ENCODE measurements at regions not wholly inside any gene's neighbourhood (a gene's known extent, or its start where the extent isn't known, plus 50 kb on each side); places are given as distances from the start of the nearest gene placed in this dataset.

DNA sequence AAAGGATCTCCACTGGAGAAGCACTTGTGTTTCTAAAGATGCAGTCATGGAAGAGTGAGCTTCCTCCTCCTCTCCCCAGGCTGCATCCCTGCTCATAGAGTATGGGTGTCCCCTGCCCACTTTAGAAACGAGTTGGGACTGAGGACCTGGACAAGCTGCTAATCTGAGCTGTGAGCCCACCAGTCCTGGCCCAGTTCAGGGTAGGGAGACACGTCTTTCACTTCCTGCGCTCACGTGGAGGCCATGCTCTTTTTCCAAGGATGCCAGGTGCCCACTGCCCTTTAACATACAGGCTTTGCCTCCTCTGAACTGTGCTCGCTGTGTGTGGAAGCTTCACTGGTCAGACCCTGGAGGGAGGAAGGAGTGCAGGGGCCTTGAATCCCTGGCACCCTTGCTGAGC lies 316.3 kb downstream of the UACA start:
- intact Hi-C loops (cut with DNase I; ENCODE audit: low total_unique reads) = loop anchor here (10.0 kb wide), 1 partner anchor 312 kb away; no protein-coding TSS in a partner anchor
- TF ChIP-seq, protein P1, sequence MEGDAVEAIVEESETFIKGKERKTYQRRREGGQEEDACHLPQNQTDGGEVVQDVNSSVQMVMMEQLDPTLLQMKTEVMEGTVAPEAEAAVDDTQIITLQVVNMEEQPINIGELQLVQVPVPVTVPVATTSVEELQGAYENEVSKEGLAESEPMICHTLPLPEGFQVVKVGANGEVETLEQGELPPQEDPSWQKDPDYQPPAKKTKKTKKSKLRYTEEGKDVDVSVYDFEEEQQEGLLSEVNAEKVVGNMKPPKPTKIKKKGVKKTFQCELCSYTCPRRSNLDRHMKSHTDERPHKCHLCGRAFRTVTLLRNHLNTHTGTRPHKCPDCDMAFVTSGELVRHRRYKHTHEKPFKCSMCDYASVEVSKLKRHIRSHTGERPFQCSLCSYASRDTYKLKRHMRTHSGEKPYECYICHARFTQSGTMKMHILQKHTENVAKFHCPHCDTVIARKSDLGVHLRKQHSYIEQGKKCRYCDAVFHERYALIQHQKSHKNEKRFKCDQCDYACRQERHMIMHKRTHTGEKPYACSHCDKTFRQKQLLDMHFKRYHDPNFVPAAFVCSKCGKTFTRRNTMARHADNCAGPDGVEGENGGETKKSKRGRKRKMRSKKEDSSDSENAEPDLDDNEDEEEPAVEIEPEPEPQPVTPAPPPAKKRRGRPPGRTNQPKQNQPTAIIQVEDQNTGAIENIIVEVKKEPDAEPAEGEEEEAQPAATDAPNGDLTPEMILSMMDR (IDR thresholded peaks at IDR 0.05) = no peak
- TF ChIP-seq POLR2A (IDR thresholded peaks at IDR 0.05) = no peak
- 84 to 88% methylated on average over 5 of the region's 5 CpGs for WGBS, 2 donors

DNA sequence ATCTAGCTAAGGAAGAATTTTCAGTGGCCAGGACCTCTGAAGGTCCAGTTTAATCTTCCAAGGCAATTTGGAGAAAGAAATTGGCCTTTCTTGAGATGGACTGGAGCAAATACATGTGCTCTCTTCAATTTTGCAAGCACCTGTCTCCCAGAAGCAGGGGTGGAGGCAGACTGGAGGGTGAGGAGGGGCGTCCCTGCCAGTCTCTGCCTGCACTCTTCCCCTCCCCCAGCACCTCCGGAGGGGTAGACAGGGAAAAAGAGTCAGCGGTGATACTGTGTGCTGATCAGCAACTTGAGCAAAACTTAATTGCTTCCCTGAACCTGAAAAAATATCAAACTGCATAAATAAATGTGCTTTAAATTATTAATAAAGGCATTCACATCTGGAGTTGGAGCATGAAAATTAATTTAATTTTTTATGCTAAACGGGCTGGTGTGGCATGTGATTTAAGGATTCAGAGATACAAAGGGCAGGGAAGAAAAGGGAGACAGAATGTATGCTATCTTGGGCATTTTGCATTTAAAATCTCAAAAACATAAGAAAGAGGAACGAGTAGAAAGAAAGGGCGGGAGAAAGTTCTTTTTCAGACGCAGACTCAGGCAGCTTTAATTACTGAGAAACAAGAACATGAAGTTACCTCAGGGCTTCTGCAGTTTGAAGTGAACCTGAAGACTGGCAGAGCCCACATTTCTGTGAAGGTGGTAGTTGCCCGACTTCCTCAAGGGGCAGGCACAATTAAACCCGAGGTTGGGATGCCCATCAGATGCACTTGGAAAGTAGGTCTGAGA lies 319.7 kb downstream of the UACA start:
- intact Hi-C loops (cut with DNase I; ENCODE audit: low total_unique reads) = loop anchor here (10.0 kb wide), 1 partner anchor 309 kb away; no protein-coding TSS in a partner anchor
- 73 to 75% methylated on average over 9 of the region's 9 CpGs for WGBS, 2 donors
- TF ChIP-seq POLR2A (IDR thresholded peaks at IDR 0.05) = no peak
- TF ChIP-seq, protein P1 (IDR thresholded peaks at IDR 0.05) = no peak
- no peak for DNase-seq (ENCODE audit: low spot score in 2 of 2)
- H3K4me3 ChIP-seq (ENCODE audit: low read depth, poor library complexity, severe bottlenecking) = no peak overlapping the region

More for the DNA sequence above, 316.3 kb downstream of the UACA start:
- H3K4me3 ChIP-seq (ENCODE audit: low read depth, poor library complexity, severe bottlenecking) = no peak overlapping the region
- DNase-seq (ENCODE audit: low spot score in 2 of 2) = no peak

DNA sequence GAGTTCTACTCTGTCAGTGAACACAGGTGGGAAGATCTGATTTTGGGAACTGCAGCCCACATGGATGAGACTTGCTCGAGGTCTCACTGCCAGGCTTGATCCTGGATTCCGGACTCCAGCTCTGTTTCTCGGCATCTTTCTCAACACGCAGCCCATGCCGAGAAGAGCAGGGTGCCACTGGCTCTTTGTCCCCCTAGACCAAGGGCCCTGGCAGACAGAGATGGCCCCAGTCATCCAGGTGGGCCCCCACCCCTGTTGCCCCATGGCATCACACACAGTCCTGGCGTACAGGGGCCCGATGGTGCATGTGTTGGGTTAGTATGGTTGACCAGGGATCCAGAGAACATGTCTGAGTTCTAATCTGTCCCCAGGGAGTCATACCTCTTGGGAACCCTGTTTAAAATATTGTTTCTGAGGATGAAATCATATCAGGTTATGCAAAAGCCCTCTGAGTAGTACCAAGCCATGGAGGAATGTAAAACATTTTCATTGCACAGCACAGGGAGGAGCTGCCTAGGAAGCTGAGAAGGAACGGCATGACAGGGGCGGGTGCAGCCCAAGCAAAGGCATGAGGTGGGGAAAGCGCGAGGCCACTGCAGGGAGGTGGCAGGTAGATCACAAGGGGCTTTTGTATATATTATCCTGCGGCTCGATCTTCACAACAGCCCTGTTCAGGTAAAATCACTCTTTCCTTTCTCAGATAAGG lies 320.6 kb downstream of the UACA start:
- no peak for DNase-seq (ENCODE audit: low spot score in 2 of 2)
- intact Hi-C loops (cut with DNase I; ENCODE audit: low total_unique reads) = loop anchor here (10.0 kb wide), 1 partner anchor 308 kb away; no protein-coding TSS in a partner anchor
- WGBS, 2 donors = 84 to 92% methylated on average over 13 of the region's 13 CpGs

DNA sequence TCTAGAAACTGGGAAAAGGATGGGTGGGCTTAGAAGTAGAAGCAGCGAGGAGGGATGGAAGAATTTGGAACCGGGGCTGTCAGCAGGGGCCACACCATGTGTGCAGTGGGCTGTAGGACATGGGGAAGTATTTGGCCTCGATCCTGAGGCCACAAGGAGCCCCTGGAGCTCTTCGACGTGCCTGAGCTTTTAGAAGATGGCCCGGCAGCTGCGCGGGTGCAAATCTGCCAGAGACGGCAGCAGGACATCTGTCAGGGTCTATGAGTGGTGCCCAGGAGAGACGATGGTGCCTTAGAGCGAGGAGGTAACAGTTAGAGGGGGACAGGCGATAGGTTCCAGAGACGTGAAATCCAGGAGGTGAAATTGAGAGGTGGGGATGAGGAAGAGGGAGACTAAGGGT lies 321.1 kb downstream of the UACA start:
- no peak for DNase-seq (ENCODE audit: low spot score in 2 of 2)
- WGBS, 2 donors = 92 to 93% methylated on average over 13 of the region's 13 CpGs
- intact Hi-C loops (cut with DNase I; ENCODE audit: low total_unique reads) = loop anchor here (10.0 kb wide), 1 partner anchor 307 kb away; no protein-coding TSS in a partner anchor
- no peak overlapping the region for H3K4me3 ChIP-seq (ENCODE audit: low read depth, poor library complexity, severe bottlenecking)
- TF ChIP-seq POLR2A (IDR thresholded peaks at IDR 0.05) = no peak
- TF ChIP-seq, protein P1 (IDR thresholded peaks at IDR 0.05) = no peak

More for the DNA sequence above, 320.6 kb downstream of the UACA start:
- no peak overlapping the region for H3K4me3 ChIP-seq (ENCODE audit: low read depth, poor library complexity, severe bottlenecking)
- no peak for TF ChIP-seq POLR2A (IDR thresholded peaks at IDR 0.05)
- TF ChIP-seq, protein P1 (IDR thresholded peaks at IDR 0.05) = no peak

DNA sequence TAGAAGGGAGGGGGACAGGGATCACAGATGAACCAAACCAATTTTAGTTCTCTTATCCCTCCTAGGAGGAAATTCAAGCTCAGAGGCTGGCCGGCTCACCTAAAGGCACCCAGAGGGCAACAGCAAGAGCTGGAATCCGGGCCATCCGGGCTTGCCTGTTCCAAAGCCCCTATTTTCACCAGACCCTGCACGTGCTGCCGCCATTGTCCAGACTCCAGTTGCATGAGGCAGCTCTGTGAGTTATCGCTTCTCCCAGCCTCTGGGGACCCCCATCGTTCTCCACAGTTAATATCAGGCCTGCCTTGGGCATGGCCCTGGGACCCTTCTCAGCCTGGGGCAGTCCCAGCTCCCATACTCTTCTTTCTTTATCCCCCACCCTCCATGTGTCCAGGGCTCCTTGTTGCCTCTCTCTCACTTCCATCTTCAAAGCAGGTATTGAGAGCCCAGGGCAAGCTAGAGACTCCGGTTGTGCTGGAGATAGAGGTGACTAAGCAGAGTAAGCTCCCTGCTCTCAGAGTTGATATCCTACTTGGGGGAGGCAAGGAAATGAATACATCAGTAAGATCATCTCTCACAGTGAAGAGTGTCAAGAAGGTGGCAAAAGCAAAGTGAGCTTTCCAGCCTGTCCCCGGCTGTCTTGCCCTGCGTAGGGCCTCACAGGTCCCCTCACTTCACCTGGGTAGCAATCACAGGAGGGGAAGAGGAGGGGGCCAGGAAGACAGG lies 322.8 kb downstream of the UACA start:
- no peak for DNase-seq (ENCODE audit: low spot score in 2 of 2)
- WGBS, 2 donors = 86 to 89% methylated on average over 10 of the region's 10 CpGs
- TF ChIP-seq POLR2A (IDR thresholded peaks at IDR 0.05) = no peak
- TF ChIP-seq, protein P1 (IDR thresholded peaks at IDR 0.05) = no peak
- intact Hi-C loops (cut with DNase I; ENCODE audit: low total_unique reads) = loop anchor here (10.0 kb wide), 1 partner anchor 306 kb away; no protein-coding TSS in a partner anchor
- H3K4me3 ChIP-seq (ENCODE audit: low read depth, poor library complexity, severe bottlenecking) = no peak overlapping the region
